ENCODE measurements at regions not wholly inside any gene's neighbourhood (a gene's known extent, or its start where the extent isn't known, plus 50 kb on each side); places are given as distances from the start of the nearest gene placed in this dataset.
A peak's percentile ranks its signal among the peaks of the same experiment; 100 is the strongest.

DNA sequence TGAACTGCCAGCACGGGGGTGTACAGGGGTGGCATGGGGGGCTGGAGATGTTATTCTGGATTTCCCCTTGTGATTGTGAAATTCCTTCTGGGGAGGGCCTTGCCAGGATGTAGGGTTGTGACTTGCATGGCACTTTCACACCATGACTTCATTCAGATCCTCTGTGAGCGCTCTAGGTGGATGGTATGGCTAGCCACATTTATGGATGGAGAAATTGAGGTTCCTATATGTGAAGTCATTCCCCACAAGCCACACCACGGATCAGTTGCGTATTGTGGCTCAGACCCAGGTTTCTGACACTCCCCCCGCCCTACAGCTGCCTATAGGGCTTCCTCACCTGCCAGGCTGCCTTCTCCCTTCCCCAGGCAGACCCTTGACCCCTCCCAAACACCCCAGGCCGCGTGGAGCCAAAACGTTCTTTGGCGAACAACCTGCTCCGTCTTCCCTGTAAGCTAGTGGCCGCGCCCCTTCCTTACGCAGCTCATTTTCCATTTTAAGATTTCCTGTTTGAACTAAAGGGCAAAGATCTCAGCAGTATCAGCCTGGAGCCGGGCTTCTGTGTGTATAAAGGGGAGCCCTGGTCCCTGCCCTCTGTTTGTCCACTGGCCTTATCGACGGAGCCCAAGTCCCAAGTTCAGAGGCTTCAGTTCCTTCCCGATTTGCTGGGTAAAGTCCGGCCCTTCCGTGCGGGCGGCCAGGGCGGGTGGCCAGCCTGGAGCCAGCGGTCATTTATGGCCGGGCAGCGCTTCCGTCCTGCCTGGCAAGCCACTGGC, 97.8 kb upstream of the KLF4 start:
- H3K27me3 Mint-ChIP-seq (ENCODE audit: insufficient read depth, low read depth, poor library complexity): peaks cover 4% of the 10 kb centered on the region
- H3K27me3 ChIP-seq (ENCODE audit: insufficient read depth): no peaks in the 10 kb centered on the region
- H3K4me3 ChIP-seq: no peak overlapping the region
- TF ChIP-seq, protein P1, sequence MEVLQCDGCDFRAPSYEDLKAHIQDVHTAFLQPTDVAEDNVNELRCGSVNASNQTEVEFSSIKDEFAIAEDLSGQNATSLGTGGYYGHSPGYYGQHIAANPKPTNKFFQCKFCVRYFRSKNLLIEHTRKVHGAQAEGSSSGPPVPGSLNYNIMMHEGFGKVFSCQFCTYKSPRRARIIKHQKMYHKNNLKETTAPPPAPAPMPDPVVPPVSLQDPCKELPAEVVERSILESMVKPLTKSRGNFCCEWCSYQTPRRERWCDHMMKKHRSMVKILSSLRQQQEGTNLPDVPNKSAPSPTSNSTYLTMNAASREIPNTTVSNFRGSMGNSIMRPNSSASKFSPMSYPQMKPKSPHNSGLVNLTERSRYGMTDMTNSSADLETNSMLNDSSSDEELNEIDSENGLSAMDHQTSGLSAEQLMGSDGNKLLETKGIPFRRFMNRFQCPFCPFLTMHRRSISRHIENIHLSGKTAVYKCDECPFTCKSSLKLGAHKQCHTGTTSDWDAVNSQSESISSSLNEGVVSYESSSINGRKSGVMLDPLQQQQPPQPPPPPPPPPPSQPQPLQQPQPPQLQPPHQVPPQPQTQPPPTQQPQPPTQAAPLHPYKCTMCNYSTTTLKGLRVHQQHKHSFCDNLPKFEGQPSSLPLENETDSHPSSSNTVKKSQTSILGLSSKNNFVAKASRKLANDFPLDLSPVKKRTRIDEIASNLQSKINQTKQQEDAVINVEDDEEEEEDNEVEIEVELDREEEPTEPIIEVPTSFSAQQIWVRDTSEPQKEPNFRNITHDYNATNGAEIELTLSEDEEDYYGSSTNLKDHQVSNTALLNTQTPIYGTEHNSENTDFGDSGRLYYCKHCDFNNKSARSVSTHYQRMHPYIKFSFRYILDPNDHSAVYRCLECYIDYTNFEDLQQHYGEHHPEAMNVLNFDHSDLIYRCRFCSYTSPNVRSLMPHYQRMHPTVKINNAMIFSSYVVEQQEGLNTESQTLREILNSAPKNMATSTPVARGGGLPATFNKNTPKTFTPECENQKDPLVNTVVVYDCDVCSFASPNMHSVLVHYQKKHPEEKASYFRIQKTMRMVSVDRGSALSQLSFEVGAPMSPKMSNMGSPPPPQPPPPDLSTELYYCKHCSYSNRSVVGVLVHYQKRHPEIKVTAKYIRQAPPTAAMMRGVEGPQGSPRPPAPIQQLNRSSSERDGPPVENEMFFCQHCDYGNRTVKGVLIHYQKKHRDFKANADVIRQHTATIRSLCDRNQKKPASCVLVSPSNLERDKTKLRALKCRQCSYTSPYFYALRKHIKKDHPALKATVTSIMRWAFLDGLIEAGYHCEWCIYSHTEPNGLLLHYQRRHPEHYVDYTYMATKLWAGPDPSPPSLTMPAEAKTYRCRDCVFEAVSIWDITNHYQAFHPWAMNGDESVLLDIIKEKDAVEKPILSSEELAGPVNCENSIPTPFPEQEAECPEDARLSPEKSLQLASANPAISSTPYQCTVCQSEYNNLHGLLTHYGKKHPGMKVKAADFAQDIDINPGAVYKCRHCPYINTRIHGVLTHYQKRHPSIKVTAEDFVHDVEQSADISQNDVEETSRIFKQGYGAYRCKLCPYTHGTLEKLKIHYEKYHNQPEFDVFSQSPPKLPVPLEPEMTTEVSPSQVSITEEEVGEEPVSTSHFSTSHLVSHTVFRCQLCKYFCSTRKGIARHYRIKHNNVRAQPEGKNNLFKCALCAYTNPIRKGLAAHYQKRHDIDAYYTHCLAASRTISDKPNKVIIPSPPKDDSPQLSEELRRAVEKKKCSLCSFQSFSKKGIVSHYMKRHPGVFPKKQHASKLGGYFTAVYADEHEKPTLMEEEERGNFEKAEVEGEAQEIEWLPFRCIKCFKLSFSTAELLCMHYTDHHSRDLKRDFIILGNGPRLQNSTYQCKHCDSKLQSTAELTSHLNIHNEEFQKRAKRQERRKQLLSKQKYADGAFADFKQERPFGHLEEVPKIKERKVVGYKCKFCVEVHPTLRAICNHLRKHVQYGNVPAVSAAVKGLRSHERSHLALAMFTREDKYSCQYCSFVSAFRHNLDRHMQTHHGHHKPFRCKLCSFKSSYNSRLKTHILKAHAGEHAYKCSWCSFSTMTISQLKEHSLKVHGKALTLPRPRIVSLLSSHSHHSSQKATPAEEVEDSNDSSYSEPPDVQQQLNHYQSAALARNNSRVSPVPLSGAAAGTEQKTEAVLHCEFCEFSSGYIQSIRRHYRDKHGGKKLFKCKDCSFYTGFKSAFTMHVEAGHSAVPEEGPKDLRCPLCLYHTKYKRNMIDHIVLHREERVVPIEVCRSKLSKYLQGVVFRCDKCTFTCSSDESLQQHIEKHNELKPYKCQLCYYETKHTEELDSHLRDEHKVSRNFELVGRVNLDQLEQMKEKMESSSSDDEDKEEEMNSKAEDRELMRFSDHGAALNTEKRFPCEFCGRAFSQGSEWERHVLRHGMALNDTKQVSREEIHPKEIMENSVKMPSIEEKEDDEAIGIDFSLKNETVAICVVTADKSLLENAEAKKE (CRISPR knock-in tag; IDR thresholded peaks at IDR 0.05): no peak
- TF ChIP-seq, protein P2, sequence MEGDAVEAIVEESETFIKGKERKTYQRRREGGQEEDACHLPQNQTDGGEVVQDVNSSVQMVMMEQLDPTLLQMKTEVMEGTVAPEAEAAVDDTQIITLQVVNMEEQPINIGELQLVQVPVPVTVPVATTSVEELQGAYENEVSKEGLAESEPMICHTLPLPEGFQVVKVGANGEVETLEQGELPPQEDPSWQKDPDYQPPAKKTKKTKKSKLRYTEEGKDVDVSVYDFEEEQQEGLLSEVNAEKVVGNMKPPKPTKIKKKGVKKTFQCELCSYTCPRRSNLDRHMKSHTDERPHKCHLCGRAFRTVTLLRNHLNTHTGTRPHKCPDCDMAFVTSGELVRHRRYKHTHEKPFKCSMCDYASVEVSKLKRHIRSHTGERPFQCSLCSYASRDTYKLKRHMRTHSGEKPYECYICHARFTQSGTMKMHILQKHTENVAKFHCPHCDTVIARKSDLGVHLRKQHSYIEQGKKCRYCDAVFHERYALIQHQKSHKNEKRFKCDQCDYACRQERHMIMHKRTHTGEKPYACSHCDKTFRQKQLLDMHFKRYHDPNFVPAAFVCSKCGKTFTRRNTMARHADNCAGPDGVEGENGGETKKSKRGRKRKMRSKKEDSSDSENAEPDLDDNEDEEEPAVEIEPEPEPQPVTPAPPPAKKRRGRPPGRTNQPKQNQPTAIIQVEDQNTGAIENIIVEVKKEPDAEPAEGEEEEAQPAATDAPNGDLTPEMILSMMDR (conservative IDR thresholded peaks at IDR 0.05; ENCODE audit: low read depth in 2 of 2): no peak
- TF ChIP-seq ZNF114 (CRISPR knock-in tag; IDR thresholded peaks at IDR 0.05) (no peak), CREB1 (CRISPR knock-in tag; IDR thresholded peaks at IDR 0.05; ENCODE audit: low read depth) (no peak), NANOG (IDR thresholded peaks at IDR 0.05; ENCODE audit: borderline replicate concordance) (no peak), STAT1 (IDR thresholded peaks at IDR 0.05; ENCODE audit: unreplicated experiment) (no peak), POLR2AphosphoS5 (IDR thresholded peaks at IDR 0.05; ENCODE audit: low read depth) (no peak), ZNF331 (CRISPR knock-in tag; IDR thresholded peaks at IDR 0.05; ENCODE audit: low read depth) (no peak), JUNB (IDR thresholded peaks at IDR 0.05; ENCODE audit: unreplicated experiment) (no peak), EZH2phosphoT487 (IDR thresholded peaks at IDR 0.05; ENCODE audit: unreplicated experiment) (no peak), EZH2 (IDR thresholded peaks at IDR 0.05; ENCODE audit: low read depth, unreplicated experiment) (no peak)
- TF ChIP-seq, protein P3, sequence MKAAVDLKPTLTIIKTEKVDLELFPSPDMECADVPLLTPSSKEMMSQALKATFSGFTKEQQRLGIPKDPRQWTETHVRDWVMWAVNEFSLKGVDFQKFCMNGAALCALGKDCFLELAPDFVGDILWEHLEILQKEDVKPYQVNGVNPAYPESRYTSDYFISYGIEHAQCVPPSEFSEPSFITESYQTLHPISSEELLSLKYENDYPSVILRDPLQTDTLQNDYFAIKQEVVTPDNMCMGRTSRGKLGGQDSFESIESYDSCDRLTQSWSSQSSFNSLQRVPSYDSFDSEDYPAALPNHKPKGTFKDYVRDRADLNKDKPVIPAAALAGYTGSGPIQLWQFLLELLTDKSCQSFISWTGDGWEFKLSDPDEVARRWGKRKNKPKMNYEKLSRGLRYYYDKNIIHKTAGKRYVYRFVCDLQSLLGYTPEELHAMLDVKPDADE (IDR thresholded peaks at IDR 0.05): no peak
- TF ChIP-seq, protein P4, sequence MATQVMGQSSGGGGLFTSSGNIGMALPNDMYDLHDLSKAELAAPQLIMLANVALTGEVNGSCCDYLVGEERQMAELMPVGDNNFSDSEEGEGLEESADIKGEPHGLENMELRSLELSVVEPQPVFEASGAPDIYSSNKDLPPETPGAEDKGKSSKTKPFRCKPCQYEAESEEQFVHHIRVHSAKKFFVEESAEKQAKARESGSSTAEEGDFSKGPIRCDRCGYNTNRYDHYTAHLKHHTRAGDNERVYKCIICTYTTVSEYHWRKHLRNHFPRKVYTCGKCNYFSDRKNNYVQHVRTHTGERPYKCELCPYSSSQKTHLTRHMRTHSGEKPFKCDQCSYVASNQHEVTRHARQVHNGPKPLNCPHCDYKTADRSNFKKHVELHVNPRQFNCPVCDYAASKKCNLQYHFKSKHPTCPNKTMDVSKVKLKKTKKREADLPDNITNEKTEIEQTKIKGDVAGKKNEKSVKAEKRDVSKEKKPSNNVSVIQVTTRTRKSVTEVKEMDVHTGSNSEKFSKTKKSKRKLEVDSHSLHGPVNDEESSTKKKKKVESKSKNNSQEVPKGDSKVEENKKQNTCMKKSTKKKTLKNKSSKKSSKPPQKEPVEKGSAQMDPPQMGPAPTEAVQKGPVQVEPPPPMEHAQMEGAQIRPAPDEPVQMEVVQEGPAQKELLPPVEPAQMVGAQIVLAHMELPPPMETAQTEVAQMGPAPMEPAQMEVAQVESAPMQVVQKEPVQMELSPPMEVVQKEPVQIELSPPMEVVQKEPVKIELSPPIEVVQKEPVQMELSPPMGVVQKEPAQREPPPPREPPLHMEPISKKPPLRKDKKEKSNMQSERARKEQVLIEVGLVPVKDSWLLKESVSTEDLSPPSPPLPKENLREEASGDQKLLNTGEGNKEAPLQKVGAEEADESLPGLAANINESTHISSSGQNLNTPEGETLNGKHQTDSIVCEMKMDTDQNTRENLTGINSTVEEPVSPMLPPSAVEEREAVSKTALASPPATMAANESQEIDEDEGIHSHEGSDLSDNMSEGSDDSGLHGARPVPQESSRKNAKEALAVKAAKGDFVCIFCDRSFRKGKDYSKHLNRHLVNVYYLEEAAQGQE (IDR thresholded peaks at IDR 0.05; ENCODE audit: unreplicated experiment): no peak
- no peaks in the 10 kb centered on the region for H3K79me2 ChIP-seq (replicated peaks; ENCODE audit: insufficient read depth)
- ATAC-seq (no peak), DNase-seq (ENCODE audit: low spot score) (no peak)
- H3K4me3 Mint-ChIP-seq: no peak overlapping the region
- H3F3A ChIP-seq (replicated peaks; ENCODE audit: low read depth): no peaks in the 10 kb centered on the region
- H2AFZ ChIP-seq: peak overlapping the region; percentile 92
- no peak overlapping the region for H3K27ac Mint-ChIP-seq
- H3K4me1 ChIP-seq (ENCODE audit: insufficient read depth): no peaks in the 10 kb centered on the region
- H3K27ac ChIP-seq (ENCODE audit: low read depth): no peak overlapping the region
- H3K4me1 Mint-ChIP-seq: peaks cover 3% of the 10 kb centered on the region; the same call in 2 of the 3 replicates
- no peak overlapping the region for H3K4me2 ChIP-seq
- H4K20me1 ChIP-seq (replicated peaks; ENCODE audit: insufficient read depth): no peaks in the 10 kb centered on the region
- no peaks in the 10 kb centered on the region for H3K36me3 ChIP-seq (ENCODE audit: insufficient read depth)
- H3K36me3 Mint-ChIP-seq (ENCODE audit: low read depth): no peaks in the 10 kb centered on the region
- H3K9me3 Mint-ChIP-seq: no peaks in the 10 kb centered on the region
- H3K9me2 ChIP-seq (ENCODE audit: insufficient read depth): no peaks in the 10 kb centered on the region

Data from GM23338 (cell line).